ENCODE measurements at regions not wholly inside any gene's neighbourhood (a gene's known extent, or its start where the extent isn't known, plus 50 kb on each side); places are given as distances from the start of the nearest gene placed in this dataset.

- TF ChIP-seq REST (IDR thresholded peaks at IDR 0.05; ENCODE audit: insufficient read depth in 1 of 2, low read depth in 2 of 2, low read length in 1 of 2) (no peak), CTCF (IDR thresholded peaks at IDR 0.05) (no peak)
These were observed 221.4 kb downstream of the TTC6 start for GRCh38 chr14:37816743-37817295.
